ENCODE measurements at regions not wholly inside any gene's neighbourhood (a gene's known extent, or its start where the extent isn't known, plus 50 kb on each side); places are given as distances from the start of the nearest gene placed in this dataset.

GRCh38 chr2:58974426-58974825, 733.3 kb upstream of the FANCL start:
- H3K27ac Mint-ChIP-seq: no peak overlapping the region
- no peak overlapping the region for H3K4me3 Mint-ChIP-seq
- Histone ChIP-seq H3K27me3 (replicated peaks in 1 of 4; ENCODE audit: control extremely low read depth in 1 of 4, control insufficient read depth in 3 of 4, insufficient read depth in 4 of 4, low read length in 3 of 4) (no peaks in the 10 kb centered on the region), H3K27ac (ENCODE audit: low read length in 2 of 2) (no peak overlapping the region), H3K4me1 (ENCODE audit: control insufficient read depth in 2 of 2, insufficient read depth in 2 of 2, low read length in 2 of 2) (no peaks in the 10 kb centered on the region), H3K36me3 (replicated peaks in 1 of 2; ENCODE audit: control extremely low read depth in 1 of 2, control insufficient read depth in 1 of 2, extremely low read depth in 1 of 2, insufficient read depth in 2 of 2, low read length in 1 of 2) (no peaks in the 10 kb centered on the region), H3K79me2 (ENCODE audit: control insufficient read depth, insufficient read depth, low read length) (no peaks in the 10 kb centered on the region), H3K4me3 (ENCODE audit: control extremely low read depth in 1 of 5, extremely low read depth in 1 of 5, insufficient read depth in 1 of 5, low read depth in 2 of 5, low read length in 4 of 5) (no peak overlapping the region), H2AFZ (ENCODE audit: insufficient read depth, low read depth, low read length, poor library complexity, severe bottlenecking) (no peak overlapping the region), H4K20me1 (ENCODE audit: control insufficient read depth, insufficient read depth, low read length, poor library complexity, severe bottlenecking) (no peaks in the 10 kb centered on the region), H3K4me2 (replicated peaks; ENCODE audit: low read depth, low read length, poor library complexity, severe bottlenecking) (no peak overlapping the region), H3K9ac (ENCODE audit: low read length) (no peak overlapping the region), H3K9me3 (ENCODE audit: control extremely low read depth in 1 of 3, control insufficient read depth in 2 of 3, insufficient read depth in 1 of 3, low read length in 2 of 3) (no peaks in the 10 kb centered on the region)
- intact Hi-C loops (cut with micrococcal nuclease): no loop called here
- no CpG with 5 or more reads among the region's 2 CpGs for WGBS (ENCODE audit: insufficient coverage)
- H3K27me3 Mint-ChIP-seq: peaks cover 21% of the 10 kb centered on the region
- no peaks in the 10 kb centered on the region for H3K9me3 Mint-ChIP-seq (ENCODE audit: insufficient read depth)
- TF ChIP-seq, protein P1, sequence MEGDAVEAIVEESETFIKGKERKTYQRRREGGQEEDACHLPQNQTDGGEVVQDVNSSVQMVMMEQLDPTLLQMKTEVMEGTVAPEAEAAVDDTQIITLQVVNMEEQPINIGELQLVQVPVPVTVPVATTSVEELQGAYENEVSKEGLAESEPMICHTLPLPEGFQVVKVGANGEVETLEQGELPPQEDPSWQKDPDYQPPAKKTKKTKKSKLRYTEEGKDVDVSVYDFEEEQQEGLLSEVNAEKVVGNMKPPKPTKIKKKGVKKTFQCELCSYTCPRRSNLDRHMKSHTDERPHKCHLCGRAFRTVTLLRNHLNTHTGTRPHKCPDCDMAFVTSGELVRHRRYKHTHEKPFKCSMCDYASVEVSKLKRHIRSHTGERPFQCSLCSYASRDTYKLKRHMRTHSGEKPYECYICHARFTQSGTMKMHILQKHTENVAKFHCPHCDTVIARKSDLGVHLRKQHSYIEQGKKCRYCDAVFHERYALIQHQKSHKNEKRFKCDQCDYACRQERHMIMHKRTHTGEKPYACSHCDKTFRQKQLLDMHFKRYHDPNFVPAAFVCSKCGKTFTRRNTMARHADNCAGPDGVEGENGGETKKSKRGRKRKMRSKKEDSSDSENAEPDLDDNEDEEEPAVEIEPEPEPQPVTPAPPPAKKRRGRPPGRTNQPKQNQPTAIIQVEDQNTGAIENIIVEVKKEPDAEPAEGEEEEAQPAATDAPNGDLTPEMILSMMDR (IDR thresholded peaks at IDR 0.05): no peak
- TF ChIP-seq EZH2 (IDR thresholded peaks at IDR 0.05; ENCODE audit: borderline replicate concordance, insufficient read depth, low read depth, low read length, poor library complexity, severe bottlenecking): no peak
- ATAC-seq (ENCODE audit: low read depth) (no peak), DNase-seq (no peak)
- ChIA-PET POLR2A (no interaction called here), CTCF (no interaction called here)
- no peaks in the 10 kb centered on the region for H3K4me1 Mint-ChIP-seq

DNA sequence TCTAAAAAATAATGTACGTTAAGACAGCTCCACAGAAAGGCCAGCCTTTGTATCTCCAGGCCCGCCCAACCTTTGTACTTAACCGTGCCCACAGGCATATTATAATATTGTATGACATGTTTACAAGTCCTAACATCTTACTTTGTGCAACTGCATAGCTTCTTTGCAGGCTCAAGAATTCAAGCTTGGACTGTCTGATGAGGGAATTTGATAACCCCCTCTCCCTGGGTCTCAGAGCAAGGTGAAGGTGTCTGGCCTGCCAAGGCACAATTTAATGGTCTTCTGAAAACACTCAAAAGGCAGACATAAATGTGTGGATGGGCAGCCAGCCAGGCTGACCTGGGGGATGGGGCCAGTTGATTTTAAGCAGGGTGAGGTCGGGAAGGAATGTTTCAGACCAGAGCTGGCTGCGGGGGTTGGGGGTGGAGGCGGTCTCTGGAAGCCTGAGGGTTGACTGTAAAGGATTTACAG, 732.7 kb upstream of the FANCL start:
- H3K27ac Mint-ChIP-seq: no peak overlapping the region
- DNase-seq (no peak), ATAC-seq (ENCODE audit: low read depth) (no peak)
- TF ChIP-seq EZH2 (IDR thresholded peaks at IDR 0.05; ENCODE audit: borderline replicate concordance, insufficient read depth, low read depth, low read length, poor library complexity, severe bottlenecking): no peak
- TF ChIP-seq, protein P1 (IDR thresholded peaks at IDR 0.05): no peak
- H3K4me2 ChIP-seq (replicated peaks; ENCODE audit: low read depth, low read length, poor library complexity, severe bottlenecking): no peak overlapping the region
- H3K4me3 Mint-ChIP-seq: no peak overlapping the region
- no peaks in the 10 kb centered on the region for H3K4me1 Mint-ChIP-seq
- no peaks in the 10 kb centered on the region for H3K4me1 ChIP-seq (ENCODE audit: control insufficient read depth in 2 of 2, insufficient read depth in 2 of 2, low read length in 2 of 2)
- H3K79me2 ChIP-seq (ENCODE audit: control insufficient read depth, insufficient read depth, low read length): no peaks in the 10 kb centered on the region
- POLR2A ChIA-PET: no interaction called here
- H3K4me3 ChIP-seq (ENCODE audit: control extremely low read depth in 1 of 5, extremely low read depth in 1 of 5, insufficient read depth in 1 of 5, low read depth in 2 of 5, low read length in 4 of 5): no peak overlapping the region
- CTCF ChIA-PET: interaction anchor here (0.7 kb wide), 1 partner anchor 9 kb away, joined by 4 read pairs; no protein-coding TSS in a partner anchor
- intact Hi-C loops (cut with micrococcal nuclease): no loop called here
- WGBS (ENCODE audit: insufficient coverage): 80% methylated on average over 1 of the region's 6 CpGs
- peaks cover 15% of the 10 kb centered on the region for H3K27me3 Mint-ChIP-seq
- no peaks in the 10 kb centered on the region for H3K9me3 Mint-ChIP-seq (ENCODE audit: insufficient read depth)
- H3K27ac ChIP-seq (ENCODE audit: low read length in 2 of 2): no peak overlapping the region
- no peaks in the 10 kb centered on the region for H3K27me3 ChIP-seq (replicated peaks in 1 of 4; ENCODE audit: control extremely low read depth in 1 of 4, control insufficient read depth in 3 of 4, insufficient read depth in 4 of 4, low read length in 3 of 4)
- no peak overlapping the region for H2AFZ ChIP-seq (ENCODE audit: insufficient read depth, low read depth, low read length, poor library complexity, severe bottlenecking)
- H3K9me3 ChIP-seq (ENCODE audit: control extremely low read depth in 1 of 3, control insufficient read depth in 2 of 3, insufficient read depth in 1 of 3, low read length in 2 of 3): no peaks in the 10 kb centered on the region
- H4K20me1 ChIP-seq (ENCODE audit: control insufficient read depth, insufficient read depth, low read length, poor library complexity, severe bottlenecking): no peaks in the 10 kb centered on the region
- no peaks in the 10 kb centered on the region for H3K36me3 ChIP-seq (replicated peaks in 1 of 2; ENCODE audit: control extremely low read depth in 1 of 2, control insufficient read depth in 1 of 2, extremely low read depth in 1 of 2, insufficient read depth in 2 of 2, low read length in 1 of 2)
- H3K9ac ChIP-seq (ENCODE audit: low read length): no peak overlapping the region
